Endothelial cell of umbilical vein (primary cell): ENCODE measurements at regions not wholly inside any gene's neighbourhood (a gene's known extent, or its start where the extent isn't known, plus 50 kb on each side); places are given as distances from the start of the nearest gene placed in this dataset.
A peak's percentile ranks its signal among the peaks of the same experiment; 100 is the strongest.

ENCODE experiments used
- BruUV-seq: library from RNA; stranded (reverse); fragments of 400-500 nt; replicated peaks from 2 replicates; lab custom pipeline; 2021; lab: Mats Ljungman, UMichigan
- CTCF ChIA-PET: fragments of 300-600, 350-600 bp; sonication (Branson Sonifier 250); formaldehyde crosslinking; loops from one replicate; lab custom pipeline; 2021; ENCODE audit warnings: antibody characterized with exemption, inconsistent platforms; lab: Charles Lee
- POLR2A ChIA-PET: fragments of 300-600, 350-600 bp; sonication (Branson Sonifier 250); formaldehyde crosslinking; loops from one replicate; lab custom pipeline; 2021; ENCODE audit warnings: antibody characterized with exemption, inconsistent platforms; lab: Charles Lee
- DNase-seq: peaks from one replicate; pipeline ENCODE4 v3.0.0-alpha.2; 2011; ENCODE audit warnings: low read depth, low spot score
- FAIRE-seq: peaks from 2 replicates; lab custom pipeline; 2011; peaks lifted over from hg19 to GRCh38; lab: Jason Lieb, UNC
- H2AFZ ChIP-seq: 2 replicates; pipeline ENCODE4 v1.6.0; 2012; ENCODE audit warnings: low read depth, low read length, control low read depth, inconsistent platforms
- H3K27ac ChIP-seq: 2 replicates; pipeline ENCODE4 v1.5.1; 2011; ENCODE audit warnings: low read depth, mild to moderate bottlenecking, control low read depth, low read length, moderate library complexity; ENCODE audit not compliant: insufficient read depth
- H3K27me3 ChIP-seq, 2 experiments: 2 replicates each; pipeline versions ENCODE4 v1.6.0 to v1.6.1; 2011; ENCODE audit warnings: low read length in 2 of 2, mixed read lengths in 1 of 2; ENCODE audit not compliant: control insufficient read depth in 2 of 2, insufficient read depth in 2 of 2
- H3K36me3 ChIP-seq, 2 experiments: 2 replicates in 1 of 2; 3 replicates in 1 of 2; pipeline ENCODE4 v1.5.1; 2011; ENCODE audit warnings: low read length in 2 of 2, mild to moderate bottlenecking in 1 of 2, moderate library complexity in 1 of 2; ENCODE audit not compliant: control insufficient read depth in 2 of 2, insufficient read depth in 2 of 2; ENCODE audit errors: extremely low read depth in 1 of 2
- H3K4me1 ChIP-seq: 3 replicates; pipeline ENCODE4 v1.5.1; 2011; ENCODE audit warnings: mild to moderate bottlenecking, low read length; ENCODE audit not compliant: control insufficient read depth, insufficient read depth; ENCODE audit errors: extremely low read depth
- H3K4me2 ChIP-seq: 2 replicates; pipeline ENCODE4 v1.6.1; 2011; ENCODE audit warnings: low read length, control low read depth, mixed read lengths; ENCODE audit not compliant: insufficient read depth
- H3K4me3 ChIP-seq, 3 experiments: fragments of 200-600 bp in 1 of 3; sonication (generic), shearing (Covaris generic) in 1 of 3; replicated peaks in 1 of 3; 2 replicates each; pipeline ENCODE4 v1.5.1; 2011 to 2016; ENCODE audit warnings: control low read depth in 3 of 3, low read length in 3 of 3, mild to moderate bottlenecking in 2 of 3, inconsistent platforms in 1 of 3, low read depth in 1 of 3, moderate library complexity in 1 of 3; ENCODE audit not compliant: insufficient read depth in 1 of 3
- H3K79me2 ChIP-seq: 2 replicates; pipeline ENCODE4 v1.6.0; 2012; ENCODE audit warnings: low read length, inconsistent platforms; ENCODE audit not compliant: control insufficient read depth, insufficient read depth
- H3K9ac ChIP-seq: replicated peaks from 2 replicates; pipeline ENCODE3; 2011; ENCODE audit warnings: low read length, control low read depth; ENCODE audit not compliant: insufficient read depth; ENCODE audit errors: extremely low read depth
- H3K9me1 ChIP-seq: replicated peaks from 3 replicates; pipeline ENCODE4 v1.6.0; 2011; ENCODE audit warnings: mild to moderate bottlenecking, low read length; ENCODE audit not compliant: control insufficient read depth, insufficient read depth; ENCODE audit errors: extremely low read depth
- H3K9me3 ChIP-seq: replicated peaks from 2 replicates; pipeline ENCODE4 v1.5.1; 2012; ENCODE audit warnings: low read length, inconsistent platforms; ENCODE audit not compliant: control insufficient read depth, insufficient read depth
- H4K20me1 ChIP-seq: replicated peaks from 2 replicates; pipeline ENCODE3; 2011; ENCODE audit warnings: mild to moderate bottlenecking, low read length; ENCODE audit not compliant: control insufficient read depth, insufficient read depth; ENCODE audit errors: extremely low read depth
- EZH2 ChIP-seq: IDR thresholded peaks from 2 replicates; pipeline ENCODE4 v1.6.1; 2012; ENCODE audit warnings: borderline replicate concordance, low read depth, mild to moderate bottlenecking, moderate library complexity, low read length, inconsistent platforms; ENCODE audit not compliant: severe bottlenecking
- FOS ChIP-seq: IDR thresholded peaks from 2 replicates; pipeline ENCODE4 v1.6.1; 2011; ENCODE audit warnings: mild to moderate bottlenecking, low read length, moderate library complexity, borderline replicate concordance; ENCODE audit not compliant: insufficient read depth
- GATA2 ChIP-seq: IDR thresholded peaks from 2 replicates; pipeline ENCODE4 v1.7.0; 2011; ENCODE audit warnings: low read depth, mild to moderate bottlenecking, moderate library complexity, mixed read lengths, low read length; ENCODE audit not compliant: insufficient read length, insufficient read depth
- MYC ChIP-seq: IDR thresholded peaks from one replicate; pipeline ENCODE4 v1.6.1; 2011; ENCODE audit warnings: mild to moderate bottlenecking, low read depth, low read length
- POLR2A ChIP-seq: IDR thresholded peaks from 2 replicates; pipeline ENCODE4 v1.6.1; 2012; ENCODE audit warnings: low read depth, mild to moderate bottlenecking, control low read depth, low read length
- POLR2AphosphoS5 ChIP-seq: IDR thresholded peaks from 2 replicates; pipeline ENCODE4 v1.6.1; 2012; ENCODE audit warnings: low read depth, mild to moderate bottlenecking, control low read depth, low read length, moderate library complexity; ENCODE audit not compliant: insufficient read depth
- dilution Hi-C: fragments of 300-500 bp; cut with MboI; formaldehyde crosslinking; loops from one replicate; pipeline ENCODE4 v1.15.0; 2019; ENCODE audit warnings: low sequenced_read_pairs; ENCODE audit not compliant: extremely low pct_ligation_motif_present
- intact Hi-C: fragments of 100-400 bp; cut with micrococcal nuclease; formaldehyde crosslinking; loops from one replicate; pipeline ENCODE4 v1.10.0; 2022
- TF ChIP-seq, protein P1 (sequence below), 2 donors: IDR thresholded peaks; 1 replicate in 1 of 2; 2 replicates in 1 of 2; pipeline ENCODE4 v1.5.1; 2011; ENCODE audit warnings: low read length in 2 of 2, mild to moderate bottlenecking in 2 of 2, moderate library complexity in 2 of 2, control low read depth in 1 of 2, inconsistent platforms in 1 of 2, low read depth in 1 of 2; ENCODE audit not compliant: insufficient read depth in 1 of 2; ENCODE audit errors: extremely low read depth in 1 of 2

DNA sequence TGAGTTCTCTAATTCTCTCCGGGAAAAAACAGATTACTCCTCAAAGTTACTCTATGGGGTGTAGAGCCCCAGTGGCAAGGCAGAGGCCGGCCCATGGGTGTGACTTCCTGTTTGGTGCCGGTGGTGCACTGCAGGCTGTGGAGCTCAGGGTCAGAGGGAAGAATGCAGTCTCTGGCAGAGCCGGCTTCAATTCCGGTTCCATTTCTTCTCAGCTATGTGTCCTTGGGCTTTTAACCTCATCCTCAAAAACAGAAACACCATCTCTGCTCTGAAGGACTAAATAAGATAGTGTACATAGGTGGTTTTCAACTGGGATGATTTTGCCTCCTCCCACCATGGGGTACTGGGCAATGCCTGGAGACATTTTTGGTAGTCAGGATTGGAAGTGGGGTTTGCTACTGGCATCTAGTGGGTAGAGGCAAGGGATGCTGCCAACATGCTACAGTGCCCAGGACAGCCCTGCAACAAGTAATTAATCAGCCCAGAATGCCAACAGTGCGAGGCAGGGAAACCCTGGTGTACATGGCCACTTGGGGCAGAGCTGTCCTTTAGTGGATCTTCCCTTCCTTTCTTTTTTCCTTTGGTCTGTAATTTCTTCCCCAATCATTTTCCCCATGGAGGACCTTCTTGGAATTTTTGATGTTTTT, 81.2 kb downstream of the INSIG2 start:
- CTCF ChIA-PET: interaction anchor here (1.2 kb wide), 1 partner anchor 122 kb away, joined by 10 read pairs; no protein-coding TSS in a partner anchor
- no peaks in the 10 kb centered on the region for H3K79me2 ChIP-seq
- H3K36me3 ChIP-seq: no peaks in the 10 kb centered on the region
- H3K9me3 ChIP-seq: no peaks in the 10 kb centered on the region
- H3K4me2 ChIP-seq: no peak overlapping the region
- dilution Hi-C loops: no loop called here
- BruUV-seq: no TSS peak
- no peak overlapping the region for H3K4me3 ChIP-seq
- H2AFZ ChIP-seq: no peak overlapping the region
- H3K27ac ChIP-seq: no peak overlapping the region
- H3K9me1 ChIP-seq: no peaks in the 10 kb centered on the region
- POLR2A ChIA-PET: no interaction called here
- H3K9ac ChIP-seq: no peak overlapping the region
- TF ChIP-seq, protein P1, sequence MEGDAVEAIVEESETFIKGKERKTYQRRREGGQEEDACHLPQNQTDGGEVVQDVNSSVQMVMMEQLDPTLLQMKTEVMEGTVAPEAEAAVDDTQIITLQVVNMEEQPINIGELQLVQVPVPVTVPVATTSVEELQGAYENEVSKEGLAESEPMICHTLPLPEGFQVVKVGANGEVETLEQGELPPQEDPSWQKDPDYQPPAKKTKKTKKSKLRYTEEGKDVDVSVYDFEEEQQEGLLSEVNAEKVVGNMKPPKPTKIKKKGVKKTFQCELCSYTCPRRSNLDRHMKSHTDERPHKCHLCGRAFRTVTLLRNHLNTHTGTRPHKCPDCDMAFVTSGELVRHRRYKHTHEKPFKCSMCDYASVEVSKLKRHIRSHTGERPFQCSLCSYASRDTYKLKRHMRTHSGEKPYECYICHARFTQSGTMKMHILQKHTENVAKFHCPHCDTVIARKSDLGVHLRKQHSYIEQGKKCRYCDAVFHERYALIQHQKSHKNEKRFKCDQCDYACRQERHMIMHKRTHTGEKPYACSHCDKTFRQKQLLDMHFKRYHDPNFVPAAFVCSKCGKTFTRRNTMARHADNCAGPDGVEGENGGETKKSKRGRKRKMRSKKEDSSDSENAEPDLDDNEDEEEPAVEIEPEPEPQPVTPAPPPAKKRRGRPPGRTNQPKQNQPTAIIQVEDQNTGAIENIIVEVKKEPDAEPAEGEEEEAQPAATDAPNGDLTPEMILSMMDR (IDR thresholded peaks at IDR 0.05; ENCODE audit: extremely low read depth in 1 of 2, insufficient read depth in 1 of 2, low read depth in 1 of 2, low read length in 2 of 2): peak in 1 of 2 donors; percentile 7
- no peak for TF ChIP-seq EZH2
- no peak for TF ChIP-seq POLR2A
- no peak for TF ChIP-seq POLR2AphosphoS5
- no peak for TF ChIP-seq FOS
- TF ChIP-seq GATA2: no peak
- no peak for TF ChIP-seq MYC
- FAIRE-seq (peak; percentile 21), DNase-seq (no peak)
- H3K4me1 ChIP-seq: no peaks in the 10 kb centered on the region
- peaks cover 0 to 5% of the 10 kb centered on the region in 2 experiments for H3K27me3 ChIP-seq
- intact Hi-C loops: no loop called here
- H4K20me1 ChIP-seq: no peaks in the 10 kb centered on the region
